Kasumi-1 (cell line): ENCODE measurements at regions not wholly inside any gene's neighbourhood (a gene's known extent, or its start where the extent isn't known, plus 50 kb on each side); places are given as distances from the start of the nearest gene placed in this dataset.
"Not testable (repeated sequence)": the region's sequence is repeated elsewhere in the genome, so short reads cannot be mapped to it uniquely, and the experiment has no call there.

Experiments used
- DNase-seq, 2 experiments: peaks; one replicate each; lab custom pipeline; 2025; lab: John Stamatoyannopoulos, UW

DNA sequence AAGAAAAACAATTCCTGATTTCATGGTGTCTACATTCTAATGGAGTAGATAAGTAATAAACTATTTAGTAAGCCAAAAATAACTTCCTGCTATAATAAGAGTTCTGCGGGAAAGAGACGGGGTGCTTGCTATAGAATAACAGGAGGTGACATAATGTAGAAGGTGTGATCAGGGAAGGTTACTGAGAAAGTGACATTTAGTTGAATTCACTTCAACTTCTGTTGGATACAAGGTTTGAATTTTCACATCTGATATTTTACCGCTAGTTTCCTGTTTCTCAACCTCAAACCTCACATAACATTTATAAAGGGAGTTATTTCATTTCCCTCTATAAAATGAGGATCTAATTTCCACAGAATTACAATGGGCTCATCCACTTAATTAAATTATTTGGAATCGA, 102.3 kb upstream of the GBE1 start:
- peak; percentile 12 to 28 for DNase-seq

DNA sequence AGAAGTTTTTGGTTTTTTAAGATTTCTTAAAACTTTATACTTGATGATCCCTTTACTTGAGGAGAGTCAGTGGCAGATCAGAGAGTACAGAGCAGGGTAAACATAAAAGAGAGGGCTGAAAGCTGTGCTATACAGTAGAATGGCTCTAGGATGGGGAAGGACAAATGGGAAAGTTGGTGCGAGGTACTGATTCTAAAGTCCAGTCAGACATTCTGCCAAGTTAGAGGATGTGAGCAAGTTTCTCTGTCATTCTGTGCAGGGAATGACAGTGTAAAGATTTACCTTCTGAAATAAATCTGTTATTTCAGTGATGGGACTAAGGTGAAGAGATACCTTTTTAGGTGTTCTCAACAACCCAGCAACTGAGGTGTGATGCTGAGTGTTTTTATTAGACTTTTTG, 100.1 kb upstream of the GBE1 start:
- DNase-seq, result no peak

DNA sequence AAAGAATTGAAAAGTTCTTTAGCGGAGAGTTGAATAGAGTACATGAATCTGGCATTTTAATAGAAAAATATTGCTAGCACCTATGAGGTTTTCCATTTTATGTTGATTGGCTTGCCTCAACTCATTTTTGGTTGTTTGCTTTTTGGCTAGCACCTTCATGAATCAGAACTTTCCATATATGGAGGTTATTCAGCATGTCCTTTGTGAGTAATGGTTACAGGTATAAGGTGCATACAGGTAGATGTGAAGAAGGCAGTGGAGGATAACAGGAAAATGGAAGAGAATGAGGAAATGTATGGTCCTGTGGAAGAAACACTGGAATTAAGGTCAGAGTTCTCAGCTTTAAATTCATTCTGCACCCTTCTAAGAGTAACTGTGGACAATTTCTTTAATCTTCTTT, 98.1 kb upstream of the GBE1 start:
- DNase-seq, result no peak

DNA sequence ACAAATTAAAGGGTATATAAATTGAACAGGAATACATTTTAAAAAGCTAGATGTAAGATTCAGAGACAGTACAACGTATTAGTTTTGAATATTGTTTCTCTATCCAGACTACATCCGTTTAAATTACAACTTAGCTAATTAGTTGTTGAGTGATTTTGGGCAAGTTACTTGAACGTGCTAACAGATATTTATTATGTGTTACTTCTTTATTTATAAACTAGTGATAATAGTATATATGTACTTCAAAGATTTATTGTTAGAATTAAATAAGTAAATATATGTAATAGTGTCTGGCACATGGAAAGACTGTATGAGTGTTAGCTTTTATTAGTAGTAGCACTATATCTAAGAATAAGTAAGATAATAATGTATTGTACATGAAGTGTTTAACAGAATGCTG, 92.0 kb upstream of the GBE1 start:
- DNase-seq, result no peak

DNA sequence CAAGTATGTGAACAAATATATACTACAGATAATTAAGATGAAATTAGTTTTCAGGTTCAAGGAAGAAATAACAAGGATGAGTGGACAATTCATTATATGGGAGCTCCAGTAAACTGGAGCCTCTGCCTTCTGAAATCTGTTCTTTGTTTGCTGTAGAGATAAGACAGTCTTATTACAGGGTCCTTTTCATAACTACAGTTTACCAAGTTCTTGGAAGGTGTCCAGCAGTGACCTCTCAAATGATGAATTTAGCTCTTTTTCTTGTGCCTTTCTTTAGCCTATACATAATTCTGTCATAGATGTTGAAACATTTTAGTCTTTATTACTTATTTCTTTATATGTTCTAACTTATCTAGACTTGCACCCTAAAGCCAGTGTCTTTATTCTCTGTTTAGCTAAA, 89.7 kb upstream of the GBE1 start:
- no peak for DNase-seq

DNA sequence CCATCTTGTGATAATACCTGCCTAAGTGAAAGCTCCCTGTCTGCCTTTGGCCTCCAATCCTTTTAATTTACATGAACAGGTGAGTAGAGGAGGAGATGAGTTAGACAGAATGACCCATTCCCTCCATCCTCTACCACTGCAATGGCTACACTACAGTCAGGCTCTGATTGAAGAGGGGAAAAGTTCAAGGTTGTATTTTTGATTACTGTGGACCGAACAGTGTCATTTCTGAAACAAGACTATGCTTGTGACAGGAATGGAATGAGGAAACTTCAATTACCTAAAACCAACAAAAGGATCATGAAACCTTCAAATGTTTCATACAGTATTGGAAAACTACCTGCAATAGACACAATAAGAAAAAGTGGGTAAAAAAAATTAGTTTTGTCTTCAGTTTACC, 85.5 kb upstream of the GBE1 start:
- no peak for DNase-seq

DNA sequence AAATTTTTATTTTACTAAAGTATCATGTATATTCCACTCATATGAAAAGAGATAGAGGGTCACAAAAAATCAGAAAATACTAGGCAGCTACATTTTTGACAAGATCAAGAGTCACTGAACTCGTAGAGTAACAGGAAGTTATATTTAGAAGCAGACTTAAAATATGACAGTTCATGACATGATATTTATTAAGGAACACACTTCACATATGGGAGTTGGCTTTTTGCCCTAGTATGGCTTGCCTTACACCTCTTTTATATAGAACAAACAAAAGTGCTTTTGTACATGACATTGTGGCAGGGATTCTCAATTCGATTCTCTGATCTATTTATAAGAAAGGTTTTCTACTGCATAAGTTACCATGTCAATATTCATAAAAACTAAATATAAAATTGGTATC, 80.1 kb upstream of the GBE1 start:
- peak in 1 of 2 experiments; percentile 16 for DNase-seq

DNA sequence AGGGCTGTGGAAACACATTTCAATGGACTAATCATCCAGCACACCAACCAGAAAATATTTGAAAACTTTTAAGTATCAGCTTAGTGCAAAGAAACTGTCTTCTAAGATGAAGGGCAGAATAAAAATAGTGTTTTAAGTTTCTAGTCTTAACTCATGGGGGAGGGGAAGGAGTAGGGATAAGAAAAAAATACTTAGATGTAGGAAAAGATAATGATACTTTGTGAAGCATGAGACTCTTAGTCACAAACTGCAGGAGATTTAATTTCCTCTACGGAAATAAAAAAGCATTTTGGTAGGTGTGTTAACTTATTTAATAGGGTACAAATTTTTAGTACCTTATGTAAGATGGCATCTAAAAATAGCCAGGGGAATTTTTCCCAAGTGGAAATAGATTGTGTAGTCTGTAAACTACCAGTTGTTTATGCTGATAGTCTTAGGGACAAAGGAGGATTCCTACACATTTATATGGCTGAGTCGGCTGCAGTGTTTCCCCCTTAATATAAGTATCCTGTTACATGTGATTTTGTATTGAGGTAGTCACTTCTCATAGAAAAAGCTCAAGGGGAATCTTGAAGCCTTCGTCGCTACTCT, 78.2 kb upstream of the GBE1 start:
- DNase-seq, result no peak

DNA sequence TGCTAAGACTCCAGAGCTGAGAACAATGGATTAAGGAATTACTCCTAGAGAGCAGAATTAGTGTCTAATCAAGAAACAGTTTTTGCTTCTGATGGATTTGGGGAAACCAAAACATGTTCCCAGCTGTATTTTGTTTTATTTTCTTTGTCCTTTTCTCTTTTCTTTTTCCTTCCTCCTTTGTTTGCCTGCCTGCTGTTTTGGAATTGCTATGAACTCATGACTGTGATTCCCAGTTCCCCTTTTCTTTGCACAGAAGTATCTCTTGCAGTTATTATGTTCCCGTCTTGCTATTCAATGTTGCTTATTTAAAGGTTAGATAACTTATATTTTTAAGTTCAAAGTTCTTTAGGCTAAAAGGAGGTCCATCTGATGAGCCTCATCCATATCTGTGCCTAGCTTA, 77.0 kb upstream of the GBE1 start:
- peak; percentile 29 to 31 for DNase-seq

DNA sequence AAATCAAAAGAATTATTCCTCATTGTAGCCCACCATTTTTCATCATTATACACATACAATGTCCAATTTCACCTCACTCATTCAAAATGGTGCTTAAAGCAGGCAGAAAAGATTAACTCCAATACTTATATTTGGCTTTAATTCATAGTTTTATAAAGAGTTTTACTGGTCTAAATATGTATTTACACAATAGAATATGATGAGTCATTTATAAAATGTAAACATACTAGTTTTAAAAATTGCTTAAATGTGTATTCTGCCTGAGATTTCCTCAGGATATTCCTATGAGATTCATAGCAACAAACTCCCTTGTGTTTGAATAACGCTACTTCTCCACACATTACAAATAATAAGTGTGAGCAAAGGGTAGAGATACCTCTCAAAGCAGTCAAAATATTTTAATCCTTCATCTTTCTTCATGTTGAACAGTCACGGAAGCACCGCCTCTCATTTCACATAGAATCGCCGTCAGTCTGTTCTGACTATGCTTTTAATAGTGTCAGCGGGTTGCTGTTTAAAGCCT, 75.7 kb upstream of the GBE1 start:
- DNase-seq, result no peak

DNA sequence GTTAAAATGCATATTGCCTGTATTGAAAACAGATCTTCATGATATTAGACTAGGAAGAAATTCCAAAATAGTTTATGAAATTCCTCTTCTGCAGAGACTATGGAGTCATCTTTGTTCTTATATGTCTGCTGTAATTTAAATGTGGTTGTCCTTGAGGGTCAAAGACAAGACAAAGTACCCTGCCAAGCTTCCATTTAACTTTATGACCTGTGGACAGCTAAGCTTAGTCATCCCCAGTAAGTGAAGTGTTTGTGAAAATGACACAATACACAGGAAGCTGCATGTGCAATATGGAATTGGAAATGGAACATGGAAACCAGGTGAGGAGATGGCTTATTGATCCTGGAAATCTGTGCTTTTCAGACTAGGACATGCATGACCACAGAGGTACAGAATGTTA, 68.5 kb upstream of the GBE1 start:
- DNase-seq, result no peak

DNA sequence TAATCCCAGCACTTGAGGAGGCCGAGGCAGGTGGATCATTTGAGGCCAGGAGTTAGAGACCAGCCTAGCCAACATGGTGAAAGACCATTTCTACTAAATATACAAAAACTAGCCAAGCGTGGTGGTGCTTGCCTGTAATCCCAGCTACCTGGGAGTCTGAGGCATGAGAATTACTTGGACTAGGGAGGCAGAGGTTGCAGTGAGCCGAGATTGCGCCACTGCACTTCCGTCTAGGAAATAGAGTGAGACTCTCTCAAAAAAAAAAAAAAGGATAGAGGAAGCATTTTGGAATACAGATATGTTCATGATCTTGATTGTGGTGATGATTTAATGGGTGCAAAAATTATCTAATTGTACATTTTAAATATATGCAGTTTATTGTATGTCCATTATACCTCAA, 67.8 kb upstream of the GBE1 start:
- not testable (repeated sequence) for DNase-seq

DNA sequence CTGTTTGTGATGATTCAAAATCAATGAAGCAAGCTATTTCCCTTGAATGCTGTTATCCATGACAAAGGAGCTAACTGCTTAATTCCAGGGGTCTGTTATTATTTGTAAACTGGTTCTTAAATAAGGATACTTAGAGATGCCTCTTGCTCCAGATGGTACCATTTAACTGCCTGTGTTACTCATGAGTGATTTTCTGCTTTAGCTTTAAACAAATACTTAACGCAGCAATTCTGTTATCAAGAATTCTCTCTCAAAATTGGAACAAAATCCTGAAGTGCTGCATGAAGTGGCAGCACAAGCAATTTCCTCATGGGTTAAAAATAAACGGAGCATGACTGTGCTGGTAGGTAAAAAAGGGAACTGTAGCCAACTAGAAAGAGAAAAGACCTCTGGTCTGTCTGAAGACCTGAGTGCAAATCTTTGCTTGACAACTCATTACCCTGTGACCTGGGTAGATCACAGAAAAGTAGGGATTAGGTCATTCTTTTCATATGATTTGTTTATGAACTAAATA, 62.5 kb upstream of the GBE1 start:
- DNase-seq, result peak; percentile 83 to 90

DNA sequence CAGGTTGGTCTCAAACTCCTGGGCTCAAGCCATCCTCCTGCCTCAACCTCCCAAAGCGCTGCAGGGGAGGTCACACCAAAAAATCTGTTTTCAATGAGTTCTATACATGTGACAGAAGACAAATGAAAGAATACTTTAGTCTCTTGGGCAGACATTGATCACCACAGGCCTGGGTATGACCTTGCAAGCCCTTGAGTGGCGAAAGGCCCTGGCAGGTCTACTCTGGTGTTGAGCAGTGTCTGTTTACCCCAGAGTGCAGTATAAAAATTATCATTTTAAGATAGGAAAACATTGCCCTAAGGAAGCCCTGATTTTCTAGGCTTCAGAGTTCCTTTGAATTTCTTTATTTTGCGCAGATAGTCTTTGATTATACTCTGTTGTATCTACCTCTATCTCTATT, 61.6 kb upstream of the GBE1 start:
- no peak for DNase-seq

DNA sequence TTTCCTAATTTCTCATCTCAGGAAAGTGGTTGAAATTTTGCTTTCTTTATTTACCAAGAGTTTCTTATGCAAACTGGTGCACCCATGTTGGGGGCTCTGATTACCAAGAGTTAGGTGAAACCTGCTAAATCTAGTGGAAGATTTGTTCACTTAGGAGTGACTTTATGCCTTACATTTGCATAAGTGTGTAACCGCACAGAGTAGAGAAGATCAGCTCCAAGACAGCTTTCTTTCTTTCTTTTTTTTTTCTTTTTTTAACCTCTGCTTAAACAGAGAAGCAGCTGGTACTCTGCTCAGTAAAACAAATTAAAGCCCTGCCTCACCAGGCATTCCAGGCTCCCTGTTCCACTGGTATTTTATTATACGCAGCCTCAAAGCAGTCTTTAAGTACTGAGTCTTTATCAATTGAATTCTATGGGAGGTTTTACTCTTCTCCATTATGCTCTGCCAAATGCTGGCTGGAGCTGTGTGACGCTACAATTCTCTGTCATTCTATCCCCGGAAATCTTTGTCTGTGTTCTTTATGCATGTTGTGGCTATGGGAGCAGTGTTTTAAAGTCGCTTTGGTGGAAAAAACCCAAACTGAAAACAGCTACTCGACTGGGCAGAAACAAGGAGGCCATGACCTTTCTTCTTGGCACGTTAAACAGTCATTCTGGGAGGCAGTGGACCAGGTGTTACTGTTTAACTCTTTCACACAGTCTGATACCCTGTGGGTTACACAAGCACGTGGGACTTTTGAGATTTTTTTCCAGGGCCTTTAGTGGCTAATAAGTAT, 55.2 kb upstream of the GBE1 start:
- DNase-seq, result no peak

DNA sequence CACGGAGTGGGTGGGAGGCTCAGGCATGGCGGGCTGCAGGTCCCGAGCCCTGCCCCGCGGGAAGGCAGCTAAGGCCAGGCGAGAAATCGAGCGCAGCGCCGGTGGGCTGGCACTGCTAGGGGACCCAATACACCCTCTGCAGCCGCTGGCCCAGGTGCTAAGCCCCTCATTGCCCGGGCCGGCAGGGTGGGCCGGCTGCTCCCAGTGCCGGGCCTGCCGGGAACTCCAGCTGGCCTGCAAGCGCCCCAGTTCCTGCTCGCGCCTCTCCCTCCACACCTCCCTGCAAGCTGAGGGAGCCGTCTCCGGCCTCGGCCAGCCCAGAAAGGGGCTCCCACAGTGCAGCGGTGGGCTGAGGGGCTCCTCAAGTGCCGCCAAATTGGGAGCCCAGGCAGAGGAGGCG, 50.7 kb upstream of the GBE1 start:
- DNase-seq, result not testable (repeated sequence)
